Stomach (tissue), 4 donors: ENCODE measurements at regions not wholly inside any gene's neighbourhood (a gene's known extent, or its start where the extent isn't known, plus 50 kb on each side); places are given as distances from the start of the nearest gene placed in this dataset.

Experiments used
- POLR2AphosphoS5 ChIP-seq, 3 donors: sonication (generic); formaldehyde crosslinking; IDR thresholded peaks; one replicate each; pipeline ENCODE4 v1.6.1; 2016; ENCODE audit warnings: antibody characterized with exemption in 3 of 3
- TF ChIP-seq, protein P1 (sequence below), 7 experiments: fragments of 450-650 bp in 4 of 7; fragments of 200-600 bp in 3 of 7; sonication (generic) in 3 of 7; IDR thresholded peaks; one replicate each; pipeline ENCODE4 v1.5.1; 2016 to 2019; ENCODE audit warnings: antibody characterized with exemption in 7 of 7, control low read depth in 2 of 7, mild to moderate bottlenecking in 1 of 7

- TF ChIP-seq, protein P1, sequence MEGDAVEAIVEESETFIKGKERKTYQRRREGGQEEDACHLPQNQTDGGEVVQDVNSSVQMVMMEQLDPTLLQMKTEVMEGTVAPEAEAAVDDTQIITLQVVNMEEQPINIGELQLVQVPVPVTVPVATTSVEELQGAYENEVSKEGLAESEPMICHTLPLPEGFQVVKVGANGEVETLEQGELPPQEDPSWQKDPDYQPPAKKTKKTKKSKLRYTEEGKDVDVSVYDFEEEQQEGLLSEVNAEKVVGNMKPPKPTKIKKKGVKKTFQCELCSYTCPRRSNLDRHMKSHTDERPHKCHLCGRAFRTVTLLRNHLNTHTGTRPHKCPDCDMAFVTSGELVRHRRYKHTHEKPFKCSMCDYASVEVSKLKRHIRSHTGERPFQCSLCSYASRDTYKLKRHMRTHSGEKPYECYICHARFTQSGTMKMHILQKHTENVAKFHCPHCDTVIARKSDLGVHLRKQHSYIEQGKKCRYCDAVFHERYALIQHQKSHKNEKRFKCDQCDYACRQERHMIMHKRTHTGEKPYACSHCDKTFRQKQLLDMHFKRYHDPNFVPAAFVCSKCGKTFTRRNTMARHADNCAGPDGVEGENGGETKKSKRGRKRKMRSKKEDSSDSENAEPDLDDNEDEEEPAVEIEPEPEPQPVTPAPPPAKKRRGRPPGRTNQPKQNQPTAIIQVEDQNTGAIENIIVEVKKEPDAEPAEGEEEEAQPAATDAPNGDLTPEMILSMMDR (IDR thresholded peaks at IDR 0.05): no peak
- no peak for TF ChIP-seq POLR2AphosphoS5 (IDR thresholded peaks at IDR 0.05)
Observed at GRCh38 chr2:236405357-236405756, 141.2 kb upstream of the ASB18 start.
